ENCODE measurements at regions not wholly inside any gene's neighbourhood (a gene's known extent, or its start where the extent isn't known, plus 50 kb on each side); places are given as distances from the start of the nearest gene placed in this dataset.

DNA sequence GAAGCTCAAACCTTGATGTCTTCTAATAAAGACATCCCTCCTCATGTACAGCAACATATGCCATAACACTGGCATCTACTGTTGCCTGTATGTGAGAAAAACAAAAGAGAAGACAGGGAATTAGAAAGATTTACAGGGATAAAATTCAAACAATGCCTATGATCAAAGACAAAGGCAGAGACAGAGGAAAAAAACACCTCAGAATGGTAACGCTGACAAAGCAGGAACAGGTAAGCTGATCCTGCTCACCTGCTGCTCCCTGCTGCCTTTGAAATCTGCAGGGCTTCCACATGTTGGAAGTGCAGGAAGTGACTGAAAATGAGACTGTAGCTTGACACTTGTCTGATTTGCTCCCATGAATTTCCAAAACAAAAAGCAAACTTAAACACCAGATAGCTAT is 90.2 kb upstream of the DNAJC10 start:
- TF ChIP-seq, protein P1, sequence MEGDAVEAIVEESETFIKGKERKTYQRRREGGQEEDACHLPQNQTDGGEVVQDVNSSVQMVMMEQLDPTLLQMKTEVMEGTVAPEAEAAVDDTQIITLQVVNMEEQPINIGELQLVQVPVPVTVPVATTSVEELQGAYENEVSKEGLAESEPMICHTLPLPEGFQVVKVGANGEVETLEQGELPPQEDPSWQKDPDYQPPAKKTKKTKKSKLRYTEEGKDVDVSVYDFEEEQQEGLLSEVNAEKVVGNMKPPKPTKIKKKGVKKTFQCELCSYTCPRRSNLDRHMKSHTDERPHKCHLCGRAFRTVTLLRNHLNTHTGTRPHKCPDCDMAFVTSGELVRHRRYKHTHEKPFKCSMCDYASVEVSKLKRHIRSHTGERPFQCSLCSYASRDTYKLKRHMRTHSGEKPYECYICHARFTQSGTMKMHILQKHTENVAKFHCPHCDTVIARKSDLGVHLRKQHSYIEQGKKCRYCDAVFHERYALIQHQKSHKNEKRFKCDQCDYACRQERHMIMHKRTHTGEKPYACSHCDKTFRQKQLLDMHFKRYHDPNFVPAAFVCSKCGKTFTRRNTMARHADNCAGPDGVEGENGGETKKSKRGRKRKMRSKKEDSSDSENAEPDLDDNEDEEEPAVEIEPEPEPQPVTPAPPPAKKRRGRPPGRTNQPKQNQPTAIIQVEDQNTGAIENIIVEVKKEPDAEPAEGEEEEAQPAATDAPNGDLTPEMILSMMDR (IDR thresholded peaks at IDR 0.05): no peak
- TF ChIP-seq POLR2A (IDR thresholded peaks at IDR 0.05): no peak
